H1 (cell line): ENCODE measurements at regions not wholly inside any gene's neighbourhood (a gene's known extent, or its start where the extent isn't known, plus 50 kb on each side); places are given as distances from the start of the nearest gene placed in this dataset.

Experiments used
- CTCF ChIA-PET: fragments of 300-600 bp; sonication (Branson Sonifier 250); formaldehyde crosslinking; loops from one replicate; lab custom pipeline; 2021; ENCODE audit not compliant: partially characterized antibody; lab: Charles Lee
- POLR2A ChIA-PET: fragments of 300-600 bp; sonication (Branson Sonifier 250); formaldehyde crosslinking; loops from one replicate; lab custom pipeline; 2021; ENCODE audit warnings: inconsistent platforms; ENCODE audit not compliant: partially characterized antibody; lab: Charles Lee
- DNase-seq, 2 experiments: peaks; one replicate each; pipeline versions ENCODE4 v3.0.0 to v3.0.0-alpha.2; 2010 to 2022; ENCODE audit warnings: low spot score in 2 of 2, low read depth in 1 of 2, mixed read lengths in 1 of 2
- FAIRE-seq: peaks from 2 replicates; lab custom pipeline; 2011; peaks lifted over from hg19 to GRCh38; lab: Jason Lieb, UNC
- H2AFZ ChIP-seq: 2 replicates; pipeline ENCODE4 v1.8.1; 2012; ENCODE audit warnings: low read length, inconsistent platforms
- H2AK5ac ChIP-seq: 2 replicates; pipeline ENCODE4 v1.6.1; 2013; ENCODE audit warnings: low read depth, low read length
- H2BK120ac ChIP-seq: replicated peaks from 2 replicates; pipeline ENCODE3; 2013; ENCODE audit warnings: low read depth, low read length, inconsistent platforms
- H2BK12ac ChIP-seq: 2 replicates; pipeline ENCODE4 v1.6.1; 2013; ENCODE audit warnings: low read depth, low read length
- H2BK15ac ChIP-seq: 2 replicates; pipeline ENCODE4 v1.6.1; 2013; ENCODE audit warnings: low read length
- H2BK20ac ChIP-seq: 2 replicates; pipeline ENCODE4 v1.6.1; 2013; ENCODE audit warnings: low read length
- H2BK5ac ChIP-seq: 2 replicates; pipeline ENCODE4 v1.6.1; 2013; ENCODE audit warnings: low read depth, low read length
- H3K14ac ChIP-seq: 2 replicates; pipeline ENCODE4 v1.6.1; 2013; ENCODE audit warnings: inconsistent platforms; ENCODE audit not compliant: insufficient read length
- H3K18ac ChIP-seq: 2 replicates; pipeline ENCODE4 v1.6.1; 2013; ENCODE audit warnings: low read length; ENCODE audit errors: extremely low read depth
- H3K23ac ChIP-seq: 2 replicates; pipeline ENCODE4 v1.6.1; 2013; ENCODE audit warnings: inconsistent platforms; ENCODE audit not compliant: insufficient read length
- H3K23me2 ChIP-seq: 2 replicates; pipeline ENCODE4 v1.6.1; 2013; ENCODE audit warnings: low read depth, low read length
- H3K27ac ChIP-seq: 2 replicates; pipeline ENCODE4 v1.6.1; 2011; ENCODE audit warnings: low read depth, low read length, inconsistent platforms
- H3K27me3 ChIP-seq, 4 experiments: replicated peaks in 1 of 4; 1 replicate in 1 of 4; 2 replicates in 3 of 4; pipeline versions ENCODE4 v1.6.1 to v1.8.1; 2011 to 2013; ENCODE audit warnings: low read length in 3 of 4, mild to moderate bottlenecking in 3 of 4, inconsistent platforms in 2 of 4, mixed read lengths in 2 of 4, moderate library complexity in 1 of 4; ENCODE audit not compliant: control insufficient read depth in 3 of 4, insufficient read depth in 3 of 4; ENCODE audit errors: extremely low read depth in 1 of 4
- H3K36me3 ChIP-seq, 4 experiments: 2 replicates each; pipeline versions ENCODE4 v1.6.1 to v1.8.1; 2011 to 2013; ENCODE audit warnings: mild to moderate bottlenecking in 4 of 4, low read length in 3 of 4, moderate library complexity in 2 of 4, control low read depth in 1 of 4, inconsistent platforms in 1 of 4; ENCODE audit not compliant: insufficient read depth in 4 of 4, control insufficient read depth in 2 of 4
- H3K4ac ChIP-seq: replicated peaks from 2 replicates; pipeline ENCODE3; 2013; ENCODE audit warnings: low read length, low read depth, mixed read lengths, inconsistent platforms; ENCODE audit not compliant: insufficient read length
- H3K4me1 ChIP-seq, 4 experiments: replicated peaks in 1 of 4; 1 replicate in 1 of 4; 2 replicates in 3 of 4; pipeline versions ENCODE4 v1.6.1 to v1.8.1; 2011 to 2013; ENCODE audit warnings: low read length in 3 of 4, inconsistent platforms in 2 of 4, mixed read lengths in 1 of 4; ENCODE audit not compliant: insufficient read depth in 4 of 4, control insufficient read depth in 3 of 4
- H3K4me2 ChIP-seq, 2 experiments: 2 replicates each; pipeline versions ENCODE4 v1.6.1 to v1.8.1; 2011 to 2013; ENCODE audit warnings: low read depth in 2 of 2, low read length in 2 of 2, control low read depth in 1 of 2, inconsistent platforms in 1 of 2, mild to moderate bottlenecking in 1 of 2; ENCODE audit not compliant: insufficient read depth in 1 of 2
- H3K4me3 ChIP-seq, 4 experiments: fragments of 200-600, 300-600 bp in 1 of 4; sonication (generic), shearing (Covaris generic), sonication (Bioruptor Twin) in 1 of 4; 2 replicates each; pipeline versions ENCODE4 v1.5.1 to v1.8.1; 2011 to 2016; ENCODE audit warnings: low read length in 4 of 4, low read depth in 3 of 4, control low read depth in 2 of 4, inconsistent platforms in 2 of 4, mild to moderate bottlenecking in 2 of 4, mixed read lengths in 1 of 4, moderate library complexity in 1 of 4; ENCODE audit not compliant: insufficient read depth in 2 of 4; ENCODE audit errors: extremely low read depth in 1 of 4
- H3K56ac ChIP-seq: replicated peaks from 2 replicates; pipeline ENCODE3; 2013; ENCODE audit warnings: low read depth, mild to moderate bottlenecking, mixed read lengths, low read length, inconsistent platforms; ENCODE audit not compliant: insufficient read length
- H3K79me1 ChIP-seq: 2 replicates; pipeline ENCODE4 v1.6.1; 2013; ENCODE audit warnings: low read depth, low read length, control low read depth
- H3K79me2 ChIP-seq, 2 experiments: 2 replicates each; pipeline versions ENCODE4 v1.6.1 to v1.8.1; 2012 to 2013; ENCODE audit warnings: low read length in 2 of 2, mild to moderate bottlenecking in 2 of 2, inconsistent platforms in 1 of 2; ENCODE audit not compliant: insufficient read depth in 2 of 2, control insufficient read depth in 1 of 2
- H3K9ac ChIP-seq, 4 experiments: replicated peaks in 1 of 4; 1 replicate in 1 of 4; 2 replicates in 3 of 4; pipeline versions ENCODE4 v1.6.1 to v1.8.1; 2011 to 2013; ENCODE audit warnings: low read depth in 3 of 4, low read length in 3 of 4, control low read depth in 2 of 4, mild to moderate bottlenecking in 2 of 4, moderate library complexity in 2 of 4, inconsistent platforms in 1 of 4; ENCODE audit errors: extremely low read depth in 1 of 4
- H3K9me3 ChIP-seq, 2 experiments: 2 replicates each; pipeline versions ENCODE4 v1.6.1 to v1.8.1; 2012 to 2013; ENCODE audit warnings: mild to moderate bottlenecking in 2 of 2, moderate library complexity in 2 of 2, control low read depth in 1 of 2, inconsistent platforms in 1 of 2, low read depth in 1 of 2, low read length in 1 of 2, mixed read lengths in 1 of 2; ENCODE audit not compliant: insufficient read depth in 2 of 2
- H4K20me1 ChIP-seq, 2 experiments: replicated peaks in 1 of 2; 2 replicates each; pipeline versions ENCODE3 to v1.8.1; 2011 to 2013; ENCODE audit warnings: inconsistent platforms in 2 of 2, low read length in 2 of 2, mild to moderate bottlenecking in 1 of 2; ENCODE audit not compliant: insufficient read depth in 2 of 2, control insufficient read depth in 1 of 2
- H4K5ac ChIP-seq: 2 replicates; pipeline ENCODE4 v1.6.1; 2013; ENCODE audit warnings: low read length, low read depth, mixed read lengths, inconsistent platforms; ENCODE audit not compliant: insufficient read length
- H4K8ac ChIP-seq: 2 replicates; pipeline ENCODE4 v1.8.0; 2013; ENCODE audit warnings: mild to moderate bottlenecking, moderate library complexity, low read length, inconsistent platforms; ENCODE audit not compliant: insufficient read depth; ENCODE audit errors: extremely low read depth
- H4K91ac ChIP-seq: replicated peaks from 2 replicates; pipeline ENCODE3; 2013; ENCODE audit warnings: low read length, mixed read lengths, inconsistent platforms; ENCODE audit not compliant: insufficient read length
- CEBPB ChIP-seq: IDR thresholded peaks from 2 replicates; pipeline ENCODE4 v1.6.1; 2012; ENCODE audit warnings: low read depth, low read length
- WGBS, 2 experiments: shearing (Covaris generic) in 1 of 2; methylation state at CpG; one replicate each; pipeline versions ENCODE4 v1.1.6 to v1.1.7; 2013 to 2015; ENCODE audit warnings: low lambda C conversion rate in 2 of 2, mixed read lengths in 2 of 2, inconsistent platforms in 1 of 2, low coverage in 1 of 2, missing lambda C conversion rate in 1 of 2; ENCODE audit not compliant: insufficient replicate concordance in 2 of 2, insufficient coverage in 1 of 2, insufficient read length in 1 of 2; ENCODE audit errors: extremely low coverage in 1 of 2, missing lambda C conversion rate in 1 of 2; 5-methylcytosine and 5-hydroxymethylcytosine counted together

GRCh38 chr10:52446391-52446790 lies 132.3 kb downstream of the DKK1 start:
- 91% methylated on average over 5 of the region's 5 CpGs; no CpG with 5 or more reads in 1 of the 2 experiments for WGBS, 2 experiments
- Histone ChIP-seq H2AK5ac (no peak overlapping the region), H2BK120ac (no peak overlapping the region), H2BK20ac (no peak overlapping the region), H3K27ac (no peak overlapping the region), H2BK5ac (no peak overlapping the region), H3K79me2 (no peaks in the 10 kb centered on the region), H4K8ac (no peak overlapping the region), H2AFZ (no peak overlapping the region), H4K91ac (no peak overlapping the region), H3K14ac (no peak overlapping the region), H3K23ac (no peak overlapping the region), H3K4ac (no peak overlapping the region), H2BK12ac (no peak overlapping the region), H3K9ac (no peak overlapping the region), H3K56ac (no peak overlapping the region), H2BK15ac (no peak overlapping the region), H3K18ac (no peak overlapping the region), H3K79me1 (no peaks in the 10 kb centered on the region), H3K27me3 (no peaks in the 10 kb centered on the region), H3K9me3 (no peaks in the 10 kb centered on the region), H3K36me3 (no peaks in the 10 kb centered on the region), H4K5ac (no peak overlapping the region), H3K23me2 (no peaks in the 10 kb centered on the region), H3K4me3 (no peak overlapping the region), H4K20me1 (no peaks in the 10 kb centered on the region), H3K4me1 (peaks cover 0 to 4% (median 0%) of the 10 kb centered on the region in 4 experiments; a peak in 2 of 7 replicates), H3K4me2 (no peak overlapping the region)
- POLR2A ChIA-PET, result no interaction called here
- CTCF ChIA-PET, result no interaction called here
- no peak for FAIRE-seq
- TF ChIP-seq CEBPB, result no peak
- DNase-seq, result no peak
